ENCODE measurements at regions not wholly inside any gene's neighbourhood (a gene's known extent, or its start where the extent isn't known, plus 50 kb on each side); places are given as distances from the start of the nearest gene placed in this dataset.

- Mint-ChIP-seq H3K36me3 (ENCODE audit: insufficient read depth, unreplicated experiment) (no peaks in the 10 kb centered on the region), H3K9me3 (ENCODE audit: unreplicated experiment) (no peaks in the 10 kb centered on the region), H3K27me3 (ENCODE audit: insufficient read depth, unreplicated experiment) (peaks cover 12% of the 10 kb centered on the region), H3K4me1 (ENCODE audit: low read depth, unreplicated experiment) (peaks cover 5% of the 10 kb centered on the region), H3K4me3 (ENCODE audit: unreplicated experiment) (no peak overlapping the region), H3K27ac (ENCODE audit: unreplicated experiment) (no peak overlapping the region)
- no peaks in the 10 kb centered on the region for H3K36me3 ChIP-seq (ENCODE audit: control insufficient read depth, insufficient read depth, low read length)
- no peaks in the 10 kb centered on the region for H3K4me1 ChIP-seq
- no peak for DNase-seq
- ChIA-PET CTCF (no interaction called here), POLR2A (no interaction called here)
- H3K27me3 ChIP-seq (replicated peaks; ENCODE audit: control insufficient read depth, insufficient read depth, low read length), result no peaks in the 10 kb centered on the region
- TF ChIP-seq CTCF (IDR thresholded peaks at IDR 0.05; ENCODE audit: insufficient read depth in 1 of 2, low read depth in 1 of 2, low read length in 1 of 2, severe bottlenecking in 1 of 2, unreplicated experiment in 1 of 2), result no peak
- H3K9me3 ChIP-seq, result no peaks in the 10 kb centered on the region
- no TSS peak for BruUV-seq (replicated peaks)
- H3K4me3 ChIP-seq (ENCODE audit: low read depth, low read length), result no peak overlapping the region
- intact Hi-C loops (cut with micrococcal nuclease; ENCODE audit: unreplicated experiment), result no loop called here
These were observed 298.1 kb downstream of the MTX2 start for GRCh38 chr2:176567361-176567760.

GRCh38 chr2:176569574-176569973 is 300.3 kb downstream of the MTX2 start:
- Mint-ChIP-seq H3K27me3 (ENCODE audit: insufficient read depth, unreplicated experiment) (peaks cover 7% of the 10 kb centered on the region), H3K36me3 (ENCODE audit: insufficient read depth, unreplicated experiment) (no peaks in the 10 kb centered on the region), H3K4me1 (ENCODE audit: low read depth, unreplicated experiment) (no peaks in the 10 kb centered on the region), H3K4me3 (ENCODE audit: unreplicated experiment) (no peak overlapping the region), H3K9me3 (ENCODE audit: unreplicated experiment) (no peaks in the 10 kb centered on the region), H3K27ac (ENCODE audit: unreplicated experiment) (no peak overlapping the region)
- Histone ChIP-seq H3K4me1 (no peaks in the 10 kb centered on the region), H3K36me3 (ENCODE audit: control insufficient read depth, insufficient read depth, low read length) (no peaks in the 10 kb centered on the region), H3K9me3 (no peaks in the 10 kb centered on the region), H3K27me3 (replicated peaks; ENCODE audit: control insufficient read depth, insufficient read depth, low read length) (no peaks in the 10 kb centered on the region), H3K4me3 (ENCODE audit: low read depth, low read length) (no peak overlapping the region)
- POLR2A ChIA-PET, result no interaction called here
- CTCF ChIA-PET, result no interaction called here
- no peak for TF ChIP-seq CTCF (IDR thresholded peaks at IDR 0.05; ENCODE audit: insufficient read depth in 1 of 2, low read depth in 1 of 2, low read length in 1 of 2, severe bottlenecking in 1 of 2, unreplicated experiment in 1 of 2)
- intact Hi-C loops (cut with micrococcal nuclease; ENCODE audit: unreplicated experiment), result no loop called here
- no peak for DNase-seq
- BruUV-seq (replicated peaks), result no TSS peak

GRCh38 chr2:176573612-176574483 is 304.6 kb downstream of the MTX2 start:
- Mint-ChIP-seq H3K9me3 (ENCODE audit: unreplicated experiment) (no peaks in the 10 kb centered on the region), H3K27me3 (ENCODE audit: insufficient read depth, unreplicated experiment) (peaks cover 7% of the 10 kb centered on the region), H3K4me1 (ENCODE audit: low read depth, unreplicated experiment) (no peaks in the 10 kb centered on the region), H3K4me3 (ENCODE audit: unreplicated experiment) (no peak overlapping the region), H3K27ac (ENCODE audit: unreplicated experiment) (no peak overlapping the region), H3K36me3 (ENCODE audit: insufficient read depth, unreplicated experiment) (no peaks in the 10 kb centered on the region)
- no TSS peak for BruUV-seq (replicated peaks)
- H3K4me1 ChIP-seq, result no peaks in the 10 kb centered on the region
- ChIA-PET POLR2A (no interaction called here), CTCF (no interaction called here)
- DNase-seq, result no peak
- no peaks in the 10 kb centered on the region for H3K27me3 ChIP-seq (replicated peaks; ENCODE audit: control insufficient read depth, insufficient read depth, low read length)
- no peaks in the 10 kb centered on the region for H3K36me3 ChIP-seq (ENCODE audit: control insufficient read depth, insufficient read depth, low read length)
- TF ChIP-seq CTCF (IDR thresholded peaks at IDR 0.05; ENCODE audit: insufficient read depth in 1 of 2, low read depth in 1 of 2, low read length in 1 of 2, severe bottlenecking in 1 of 2, unreplicated experiment in 1 of 2), result no peak
- H3K9me3 ChIP-seq, result no peaks in the 10 kb centered on the region
- H3K4me3 ChIP-seq (ENCODE audit: low read depth, low read length), result no peak overlapping the region
- intact Hi-C loops (cut with micrococcal nuclease; ENCODE audit: unreplicated experiment), result no loop called here

Data from Caco-2 (cell line).